Globus pallidus (tissue), 1 donor: ENCODE measurements at regions not wholly inside any gene's neighbourhood (a gene's known extent, or its start where the extent isn't known, plus 50 kb on each side); places are given as distances from the start of the nearest gene placed in this dataset.

Source experiments
- DNase-seq: peaks from one replicate; pipeline ENCODE4 v3.0.0-alpha.2; 2015; ENCODE audit warnings: low spot score

- DNase-seq, result no peak
Observed at GRCh38 chr4:3382251-3382650, 59.5 kb upstream of the HGFAC start.

GRCh38 chr4:3384391-3384770, 57.4 kb upstream of the HGFAC start:
- no peak for DNase-seq

- DNase-seq, result no peak
Observed at GRCh38 chr4:3384771-3385710, 56.7 kb upstream of the HGFAC start.

- DNase-seq, result no peak
Observed at GRCh38 chr4:3385711-3386420, 55.9 kb upstream of the HGFAC start.

GRCh38 chr4:3386526-3386925, 55.2 kb upstream of the HGFAC start:
- DNase-seq, result no peak

- no peak for DNase-seq
Observed at GRCh38 chr4:3387154-3387942, 54.4 kb upstream of the HGFAC start.

- DNase-seq, result peak; percentile 69
Observed at GRCh38 chr4:3387943-3388361, 53.8 kb upstream of the HGFAC start.

- DNase-seq, result no peak
Observed at GRCh38 chr4:3388471-3389232, 53.1 kb upstream of the HGFAC start.

GRCh38 chr4:3389233-3390215, 52.2 kb upstream of the HGFAC start:
- DNase-seq, result no peak

- no peak for DNase-seq
Observed at GRCh38 chr4:3390288-3390811, 51.4 kb upstream of the HGFAC start.

GRCh38 chr4:3391422-3391821, 50.3 kb upstream of the HGFAC start:
- DNase-seq, result no peak
